ENCODE measurements at regions not wholly inside any gene's neighbourhood (a gene's known extent, or its start where the extent isn't known, plus 50 kb on each side); places are given as distances from the start of the nearest gene placed in this dataset.
"Not testable (repeated sequence)": the region's sequence is repeated elsewhere in the genome, so short reads cannot be mapped to it uniquely, and the experiment has no call there.

DNA sequence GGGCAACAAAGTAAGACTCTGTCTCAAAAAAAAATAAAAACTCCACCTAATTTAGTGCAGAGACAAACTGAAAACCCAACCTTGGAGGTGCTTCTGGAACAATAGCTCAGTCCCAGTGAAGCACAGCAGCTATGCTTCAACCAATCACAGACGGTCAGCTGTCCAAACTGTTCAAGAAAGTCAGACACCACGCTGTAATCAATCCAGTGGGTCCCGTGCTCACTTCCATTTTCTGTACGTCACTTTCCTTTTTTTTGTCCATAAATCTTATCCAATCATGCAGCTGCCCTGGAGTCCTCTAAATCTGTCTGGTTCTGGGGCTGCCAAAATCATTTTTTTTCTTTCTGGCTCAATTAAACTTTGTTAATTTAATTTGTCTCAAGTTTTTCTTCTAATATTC, 93.6 kb upstream of the FAM174B start:
- DNase-seq (ENCODE audit: low spot score) = no peak
- intact Hi-C loops (cut with DNase I) = no loop called here
- ATAC-seq = peak; percentile 81

- DNase-seq (ENCODE audit: low spot score) = no peak
- intact Hi-C loops (cut with DNase I) = no loop called here
- ATAC-seq = no peak
Measured at GRCh38 chr15:92749946-92750345, 94.4 kb upstream of the FAM174B start.

- DNase-seq (ENCODE audit: low spot score) = no peak
- intact Hi-C loops (cut with DNase I) = no loop called here
- no peak for ATAC-seq
Measured at GRCh38 chr15:92751528-92751927, 96.0 kb upstream of the FAM174B start.

- intact Hi-C loops (cut with DNase I) = no loop called here
- no peak for ATAC-seq
- no peak for DNase-seq (ENCODE audit: low spot score)
Measured at GRCh38 chr15:92753591-92753990, 98.0 kb upstream of the FAM174B start.

- ATAC-seq (no peak), DNase-seq (ENCODE audit: low spot score) (no peak)
- intact Hi-C loops (cut with DNase I) = no loop called here
Measured at GRCh38 chr15:92763459-92763858, 107.9 kb upstream of the FAM174B start.

- ATAC-seq; DNase-seq (ENCODE audit: low spot score); intact Hi-C loops (cut with DNase I): not testable (repeated sequence)
Measured at GRCh38 chr15:92768131-92768530, 112.6 kb upstream of the FAM174B start.

DNA sequence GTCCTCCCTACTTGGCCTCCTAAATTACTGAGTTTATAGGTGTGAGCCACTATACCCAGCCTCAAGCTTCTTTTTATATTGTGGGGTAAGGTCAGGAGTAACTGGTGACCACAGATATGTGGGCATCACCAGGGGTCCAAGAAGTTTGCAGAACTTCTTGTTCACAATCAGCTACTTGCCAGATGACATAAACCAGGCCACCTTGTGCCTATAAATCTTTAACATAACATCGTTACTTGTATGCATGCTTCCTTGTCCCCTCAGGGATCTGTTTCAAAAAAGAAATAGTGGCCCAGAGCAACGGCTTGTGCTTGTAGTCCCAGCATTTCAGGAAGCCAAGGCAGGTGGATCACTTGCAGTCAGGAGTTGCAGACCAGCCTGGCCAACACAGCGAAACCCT, 115.1 kb upstream of the FAM174B start:
- ATAC-seq = no peak
- no peak for DNase-seq (ENCODE audit: low spot score)
- intact Hi-C loops (cut with DNase I) = no loop called here

- no peak for ATAC-seq
- intact Hi-C loops (cut with DNase I) = no loop called here
- no peak for DNase-seq (ENCODE audit: low spot score)
Measured at GRCh38 chr15:92772061-92772460, 116.5 kb upstream of the FAM174B start.

- intact Hi-C loops (cut with DNase I) = no loop called here
- ATAC-seq (no peak), DNase-seq (ENCODE audit: low spot score) (no peak)
Measured at GRCh38 chr15:92772626-92773244, 117.2 kb upstream of the FAM174B start.

DNA sequence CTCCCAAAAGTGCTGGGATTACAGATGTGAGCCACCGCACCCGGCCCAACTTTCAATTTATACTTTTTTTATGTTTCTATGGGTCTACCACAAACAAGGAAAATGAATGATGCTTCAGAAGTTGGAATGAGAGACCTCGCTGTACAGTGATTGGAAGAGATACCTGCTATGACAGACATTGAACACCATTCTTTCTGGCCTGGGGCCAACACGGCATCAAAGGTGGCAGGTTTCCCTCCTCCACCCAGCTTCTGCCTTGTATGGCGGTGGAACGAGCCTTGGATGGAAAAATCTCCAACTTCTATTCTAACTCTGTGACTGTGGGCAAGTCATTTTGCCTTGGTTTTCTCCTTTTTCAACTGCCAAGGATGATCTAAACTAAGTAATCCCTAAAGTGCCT, 117.8 kb upstream of the FAM174B start:
- DNase-seq (ENCODE audit: low spot score) (no peak), ATAC-seq (no peak)
- intact Hi-C loops (cut with DNase I) = no loop called here

DNA sequence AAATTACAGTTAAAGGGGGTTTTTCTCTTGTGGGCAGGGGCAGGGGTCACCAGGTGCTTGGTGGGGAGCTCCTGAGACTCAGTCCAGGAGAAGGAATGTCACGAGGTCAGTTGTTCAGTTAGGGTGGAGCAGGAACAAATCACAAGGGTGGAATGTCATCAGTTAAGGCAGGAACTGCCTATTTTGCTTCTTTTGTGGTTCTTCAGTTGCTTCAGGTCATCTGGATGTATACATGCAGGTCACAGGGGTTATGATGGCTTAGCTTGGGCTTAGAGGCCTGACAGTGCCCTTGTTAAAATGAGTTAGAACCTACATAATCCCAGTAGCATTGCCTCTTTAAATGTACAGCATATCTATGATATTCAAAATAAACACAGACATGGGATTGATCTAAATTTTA, 120.2 kb upstream of the CHD2 start:
- ATAC-seq = no peak
- intact Hi-C loops (cut with DNase I) = no loop called here
- no peak for DNase-seq (ENCODE audit: low spot score)

DNA sequence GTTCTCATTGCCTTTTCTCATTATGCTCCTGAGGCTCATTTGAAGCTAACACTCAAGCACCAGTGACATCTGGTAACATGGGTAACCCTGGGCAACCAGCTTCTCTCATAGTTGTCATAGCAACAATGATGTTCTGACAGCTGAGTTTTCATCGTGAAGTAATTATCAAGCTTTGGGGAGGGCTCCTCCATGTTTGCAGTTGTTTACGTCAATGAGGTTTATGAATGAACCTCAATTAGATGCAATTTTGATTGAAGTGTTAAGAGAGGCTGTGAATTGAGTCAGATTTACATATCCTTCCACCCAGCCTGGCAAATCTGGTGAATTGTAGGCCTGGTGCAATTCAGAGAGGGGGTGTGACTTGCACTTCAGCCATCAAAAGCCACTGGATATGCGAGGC, 119.3 kb upstream of the CHD2 start:
- ATAC-seq = no peak
- intact Hi-C loops (cut with DNase I) = no loop called here
- no peak for DNase-seq (ENCODE audit: low spot score)

GRCh38 chr15:92781925-92782453, 118.1 kb upstream of the CHD2 start:
- no peak for ATAC-seq
- intact Hi-C loops (cut with DNase I) = no loop called here
- no peak for DNase-seq (ENCODE audit: low spot score)

GRCh38 chr15:92787116-92787515, 113.0 kb upstream of the CHD2 start:
- DNase-seq (ENCODE audit: low spot score) (no peak), ATAC-seq (no peak)
- intact Hi-C loops (cut with DNase I) = no loop called here

DNA sequence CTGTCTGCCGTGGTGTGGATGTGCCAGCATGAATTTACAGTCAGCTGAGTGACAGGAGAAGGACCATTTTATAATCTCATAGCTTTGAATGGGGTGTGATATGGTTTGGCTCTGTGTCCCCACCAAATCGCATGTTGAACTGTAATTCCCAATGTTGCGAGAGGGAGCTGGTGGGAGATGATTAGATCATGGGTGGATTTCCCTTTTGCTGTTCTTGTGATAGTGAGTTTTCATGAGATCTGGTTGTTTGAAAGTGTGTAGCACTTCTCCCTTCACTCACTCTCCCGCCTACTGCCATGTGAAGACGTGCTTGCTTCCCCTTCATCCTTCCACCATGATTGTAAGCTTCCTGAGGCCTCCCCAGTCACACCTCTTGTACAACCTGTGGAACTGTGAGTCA, 111.9 kb upstream of the CHD2 start:
- intact Hi-C loops (cut with DNase I) = no loop called here

GRCh38 chr15:92788793-92789192, 111.3 kb upstream of the CHD2 start:
- ATAC-seq; intact Hi-C loops (cut with DNase I): not testable (repeated sequence)
- DNase-seq (ENCODE audit: low spot score) = peak; percentile 19

More for the DNA sequence above, 111.9 kb upstream of the CHD2 start:
- DNase-seq (ENCODE audit: low spot score) = peak; percentile 0
- no peak for ATAC-seq

DNA sequence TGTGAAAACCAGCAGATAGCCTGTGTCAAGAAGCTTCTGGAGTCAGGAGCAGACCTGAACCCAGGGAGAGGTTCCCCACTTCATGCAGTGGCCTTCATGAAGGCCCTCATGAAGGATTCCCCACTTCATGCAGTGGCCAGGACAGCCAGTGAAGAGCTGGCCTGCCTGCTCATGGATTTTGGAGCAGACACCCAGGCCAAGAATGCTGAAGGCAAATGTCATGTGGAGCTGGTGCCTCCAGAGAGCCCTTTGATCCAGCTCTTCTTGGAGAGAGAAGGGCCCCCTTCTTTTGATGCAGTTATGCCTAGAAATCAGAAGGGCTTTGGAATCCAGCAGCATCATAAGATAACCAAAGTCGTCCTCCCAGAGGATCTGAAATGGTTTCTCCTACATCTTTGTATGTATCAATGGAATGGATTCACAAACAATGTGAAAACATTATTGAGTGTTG, 103.9 kb upstream of the CHD2 start:
- intact Hi-C loops (cut with DNase I) = no loop called here
- ATAC-seq (no peak), DNase-seq (ENCODE audit: low spot score) (peak; percentile 31)

GRCh38 chr15:92797168-92798052, 102.7 kb upstream of the CHD2 start:
- ATAC-seq = peak; percentile 73
- DNase-seq (ENCODE audit: low spot score) = peak; percentile 48
- intact Hi-C loops (cut with DNase I) = no loop called here

DNA sequence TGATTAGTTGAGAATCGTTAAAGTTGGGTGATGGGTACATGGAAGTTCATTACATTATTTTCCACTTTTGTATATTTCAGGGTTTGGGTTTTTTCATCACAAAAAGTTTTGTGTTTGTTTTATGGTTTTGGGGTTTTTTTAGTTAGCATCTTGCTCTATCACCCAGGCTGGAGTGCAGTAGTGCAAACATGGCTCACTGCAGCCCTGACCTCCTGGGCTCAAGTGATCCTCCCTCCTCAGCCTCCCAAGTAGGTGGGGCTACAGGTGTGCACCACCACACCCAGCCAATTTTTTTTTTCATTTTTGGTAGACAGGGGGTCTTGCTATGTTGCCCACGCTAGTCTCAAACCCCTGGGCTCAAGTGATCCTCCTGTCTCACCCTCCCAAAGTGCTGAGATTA, 100.1 kb upstream of the CHD2 start:
- DNase-seq (ENCODE audit: low spot score) (peak; percentile 26), ATAC-seq (no peak)

DNA sequence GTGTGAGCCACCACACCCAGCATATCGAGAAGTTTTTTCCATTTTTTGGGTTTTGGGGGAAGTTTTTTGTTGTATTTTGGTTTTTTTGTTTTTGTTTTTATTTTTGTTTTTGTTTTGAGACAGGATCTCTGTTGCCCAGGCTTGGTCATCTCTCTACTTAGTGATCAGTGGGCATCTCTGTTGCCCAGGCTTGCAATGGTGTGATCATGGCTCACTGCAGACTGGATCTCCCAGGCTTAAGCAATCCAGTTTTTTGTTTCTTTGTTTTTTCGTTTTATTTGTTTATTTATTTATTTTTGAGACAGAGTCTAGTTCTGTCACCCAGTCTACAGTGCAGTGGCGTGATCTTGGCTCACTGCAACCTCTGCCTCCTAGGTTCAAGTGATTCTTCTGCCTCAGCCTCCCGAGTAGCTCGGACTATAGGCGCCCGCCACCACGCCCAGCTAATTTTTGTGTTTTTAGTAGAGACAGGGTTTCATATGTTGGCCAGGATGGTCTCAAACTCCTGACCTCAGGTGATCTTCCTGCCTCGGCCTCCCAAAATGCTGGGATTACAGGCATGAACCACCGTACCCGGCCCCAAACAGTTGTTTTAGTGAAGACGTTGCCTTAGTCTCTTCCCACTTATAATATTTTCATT, 99.6 kb upstream of the CHD2 start:
- intact Hi-C loops (cut with DNase I); ATAC-seq: not testable (repeated sequence)
- DNase-seq (ENCODE audit: low spot score) = peak; percentile 38

More for the DNA sequence above, 100.1 kb upstream of the CHD2 start:
- intact Hi-C loops (cut with DNase I) = no loop called here
